AG04450 (cell line): ENCODE measurements at regions not wholly inside any gene's neighbourhood (a gene's known extent, or its start where the extent isn't known, plus 50 kb on each side); places are given as distances from the start of the nearest gene placed in this dataset.
"Not testable (repeated sequence)": the region's sequence is repeated elsewhere in the genome, so short reads cannot be mapped to it uniquely, and the experiment has no call there.

Experiments
- CTCF ChIA-PET: fragments of 300-600, 350-600 bp; formaldehyde crosslinking; extraction: SDS; loops from one replicate; lab custom pipeline; 2022; ENCODE audit warnings: antibody characterized with exemption, inconsistent platforms; lab: Charles Lee
- POLR2A ChIA-PET: fragments of 350-600 bp; formaldehyde crosslinking; extraction: SDS; loops from one replicate; lab custom pipeline; 2021; ENCODE audit warnings: antibody characterized with exemption, inconsistent platforms; lab: Yijun Ruan, JAX
- DNase-seq: peaks from one replicate; pipeline ENCODE4 v3.0.0-alpha.2; 2011; ENCODE audit warnings: low read depth, low spot score
- H3K27ac ChIP-seq: one replicate; pipeline ENCODE4 v1.5.1; 2012; ENCODE audit warnings: low read depth, low read length, control low read depth
- H3K27me3 ChIP-seq: one replicate; pipeline ENCODE4 v1.6.0; 2012; ENCODE audit warnings: low read length; ENCODE audit not compliant: control insufficient read depth, insufficient read depth
- H3K4me3 ChIP-seq: 2 replicates; pipeline ENCODE4 v1.5.1; 2011; ENCODE audit warnings: mild to moderate bottlenecking, low read depth, low read length, control low read depth
- H3K9me3 ChIP-seq: 2 replicates; pipeline ENCODE4 v1.5.1; 2012; ENCODE audit warnings: low read length; ENCODE audit not compliant: control insufficient read depth, insufficient read depth
- CTCF ChIP-seq: IDR thresholded peaks from 2 replicates; pipeline ENCODE4 v1.5.1; 2011; ENCODE audit warnings: low read depth, low read length, control low read depth, inconsistent platforms

- POLR2A ChIA-PET = no interaction called here
- CTCF ChIA-PET = interaction anchor here (0.6 kb wide), 1 partner anchor 54 kb away, joined by 3 read pairs; no protein-coding TSS in a partner anchor
- Histone ChIP-seq H3K4me3 (no peak overlapping the region), H3K27ac (no peak overlapping the region), H3K9me3 (no peaks in the 10 kb centered on the region; the same call in 1 of the 2 replicates), H3K27me3 (no peaks in the 10 kb centered on the region)
- no peak for DNase-seq
- TF ChIP-seq CTCF = no peak
Measured at GRCh38 chr3:156038869-156039268, 81.5 kb upstream of the KCNAB1 start.

GRCh38 chr3:156040041-156040440 lies 80.3 kb upstream of the KCNAB1 start:
- no peak for TF ChIP-seq CTCF
- Histone ChIP-seq H3K9me3 (no peaks in the 10 kb centered on the region; the same call in 1 of the 2 replicates), H3K4me3 (no peak overlapping the region), H3K27ac (no peak overlapping the region), H3K27me3 (no peaks in the 10 kb centered on the region)
- ChIA-PET CTCF (interaction anchor here (0.6 kb wide), 1 partner anchor 470 kb away, joined by 3 read pairs; no protein-coding TSS in a partner anchor), POLR2A (no interaction called here)
- no peak for DNase-seq

GRCh38 chr3:156041216-156041841 lies 79.0 kb upstream of the KCNAB1 start:
- CTCF ChIA-PET = interaction anchor here (1.0 kb wide), 1 partner anchor 409 kb away, joined by 4 read pairs; no protein-coding TSS in a partner anchor

GRCh38 chr3:156041856-156042255 lies 78.5 kb upstream of the KCNAB1 start:
- DNase-seq, CTCF ChIA-PET, POLR2A ChIA-PET: not testable (repeated sequence)

More at GRCh38 chr3:156041216-156041841, 79.0 kb upstream of the KCNAB1 start:
- H3K27me3 ChIP-seq, H3K4me3 ChIP-seq, H3K27ac ChIP-seq, POLR2A ChIA-PET, H3K9me3 ChIP-seq, DNase-seq: not testable (repeated sequence)

GRCh38 chr3:156043832-156044633 lies 76.3 kb upstream of the KCNAB1 start:
- H3K27ac ChIP-seq, H3K4me3 ChIP-seq, H3K27me3 ChIP-seq, DNase-seq, H3K9me3 ChIP-seq: not testable (repeated sequence)
- peak; percentile 36 for TF ChIP-seq CTCF
- CTCF ChIA-PET = interaction anchor here (0.6 to 1.5 kb wide), 18 partner anchors 14 to 1842 kb away, joined by 3 to 9 read pairs (median 4); no protein-coding TSS in a partner anchor
- POLR2A ChIA-PET = interaction anchor here (0.6 kb wide), 1 partner anchor 642 kb away, joined by 4 read pairs; no protein-coding TSS in a partner anchor

More at GRCh38 chr3:156041856-156042255, 78.5 kb upstream of the KCNAB1 start:
- not testable (repeated sequence) for H3K9me3 ChIP-seq, H3K4me3 ChIP-seq, H3K27ac ChIP-seq, H3K27me3 ChIP-seq

GRCh38 chr3:156044634-156044975 lies 75.8 kb upstream of the KCNAB1 start:
- Histone ChIP-seq H3K27me3 (no peaks in the 10 kb centered on the region), H3K4me3 (no peak overlapping the region), H3K9me3 (no peaks in the 10 kb centered on the region; the same call in 1 of the 2 replicates), H3K27ac (no peak overlapping the region)
- POLR2A ChIA-PET = no interaction called here
- no peak for DNase-seq
- TF ChIP-seq CTCF = no peak
- CTCF ChIA-PET = interaction anchor here (1.3 kb wide), 2 partner anchors 463 to 466 kb away, joined by 3 to 4 read pairs; no protein-coding TSS in a partner anchor

GRCh38 chr3:156048483-156048882 lies 71.9 kb upstream of the KCNAB1 start:
- H3K4me3 ChIP-seq, DNase-seq, POLR2A ChIA-PET, H3K9me3 ChIP-seq, H3K27me3 ChIP-seq, H3K27ac ChIP-seq: not testable (repeated sequence)
- CTCF ChIA-PET = interaction anchor here (1.2 to 1.8 kb wide), 2 partner anchors 102 to 1153 kb away, joined by 3 to 5 read pairs; no protein-coding TSS in a partner anchor
